ENCODE measurements at regions not wholly inside any gene's neighbourhood (a gene's known extent, or its start where the extent isn't known, plus 50 kb on each side); places are given as distances from the start of the nearest gene placed in this dataset.

GRCh38 chr15:31160297-31160696 is 58.8 kb upstream of the TRPM1 start:
- H2AFZ ChIP-seq (ENCODE audit: low read length) = no peak overlapping the region
- no peak overlapping the region for H3K4me2 ChIP-seq (ENCODE audit: insufficient read depth, low read length)
- no peak for TF ChIP-seq CTCF (IDR thresholded peaks at IDR 0.05; ENCODE audit: extremely low read depth, low read depth, low read length)
- no peaks in the 10 kb centered on the region for H3K79me2 ChIP-seq (ENCODE audit: insufficient read depth, low read length)
- H3K4me3 ChIP-seq (ENCODE audit: insufficient read depth, low read length) = no peak overlapping the region
- H3K9me3 ChIP-seq (ENCODE audit: low read depth, low read length) = no peaks in the 10 kb centered on the region
- DNase-seq (ENCODE audit: insufficient read length, low spot score, missing footprints) = peak; percentile 27
- no peaks in the 10 kb centered on the region for H3K36me3 ChIP-seq (ENCODE audit: insufficient read depth, low read length)
- no peaks in the 10 kb centered on the region for H4K20me1 ChIP-seq (ENCODE audit: insufficient read depth, low read length)
- H3K27me3 ChIP-seq (ENCODE audit: insufficient read depth, low read length) = no peaks in the 10 kb centered on the region
- H3K27ac ChIP-seq (ENCODE audit: low read depth, low read length) = no peak overlapping the region
- no peaks in the 10 kb centered on the region for H3K4me1 ChIP-seq (ENCODE audit: insufficient read depth, low read length)

GRCh38 chr15:31160740-31161495 is 59.4 kb upstream of the TRPM1 start:
- Histone ChIP-seq H3K4me3 (ENCODE audit: insufficient read depth, low read length) (no peak overlapping the region), H3K27ac (ENCODE audit: low read depth, low read length) (no peak overlapping the region), H3K79me2 (ENCODE audit: insufficient read depth, low read length) (no peaks in the 10 kb centered on the region), H4K20me1 (ENCODE audit: insufficient read depth, low read length) (no peaks in the 10 kb centered on the region), H3K9me3 (ENCODE audit: low read depth, low read length) (no peaks in the 10 kb centered on the region), H3K4me2 (ENCODE audit: insufficient read depth, low read length) (no peak overlapping the region), H3K4me1 (ENCODE audit: insufficient read depth, low read length) (no peaks in the 10 kb centered on the region), H3K36me3 (ENCODE audit: insufficient read depth, low read length) (no peaks in the 10 kb centered on the region), H2AFZ (ENCODE audit: low read length) (no peak overlapping the region), H3K27me3 (ENCODE audit: insufficient read depth, low read length) (no peaks in the 10 kb centered on the region)
- no peak for TF ChIP-seq CTCF (IDR thresholded peaks at IDR 0.05; ENCODE audit: extremely low read depth, low read depth, low read length)
- DNase-seq (ENCODE audit: insufficient read length, low spot score, missing footprints) = peak; percentile 78

- Histone ChIP-seq H2AFZ (ENCODE audit: low read length) (no peak overlapping the region), H3K79me2 (ENCODE audit: insufficient read depth, low read length) (no peaks in the 10 kb centered on the region), H3K27me3 (ENCODE audit: insufficient read depth, low read length) (no peaks in the 10 kb centered on the region), H3K4me1 (ENCODE audit: insufficient read depth, low read length) (no peaks in the 10 kb centered on the region), H3K4me2 (ENCODE audit: insufficient read depth, low read length) (no peak overlapping the region), H4K20me1 (ENCODE audit: insufficient read depth, low read length) (no peaks in the 10 kb centered on the region), H3K36me3 (ENCODE audit: insufficient read depth, low read length) (no peaks in the 10 kb centered on the region), H3K4me3 (ENCODE audit: insufficient read depth, low read length) (no peak overlapping the region), H3K9me3 (ENCODE audit: low read depth, low read length) (no peaks in the 10 kb centered on the region), H3K27ac (ENCODE audit: low read depth, low read length) (no peak overlapping the region)
- peak; percentile 15 for DNase-seq (ENCODE audit: insufficient read length, low spot score, missing footprints)
- no peak for TF ChIP-seq CTCF (IDR thresholded peaks at IDR 0.05; ENCODE audit: extremely low read depth, low read depth, low read length)
These were observed 60.4 kb upstream of the TRPM1 start for GRCh38 chr15:31161951-31162350.

DNA sequence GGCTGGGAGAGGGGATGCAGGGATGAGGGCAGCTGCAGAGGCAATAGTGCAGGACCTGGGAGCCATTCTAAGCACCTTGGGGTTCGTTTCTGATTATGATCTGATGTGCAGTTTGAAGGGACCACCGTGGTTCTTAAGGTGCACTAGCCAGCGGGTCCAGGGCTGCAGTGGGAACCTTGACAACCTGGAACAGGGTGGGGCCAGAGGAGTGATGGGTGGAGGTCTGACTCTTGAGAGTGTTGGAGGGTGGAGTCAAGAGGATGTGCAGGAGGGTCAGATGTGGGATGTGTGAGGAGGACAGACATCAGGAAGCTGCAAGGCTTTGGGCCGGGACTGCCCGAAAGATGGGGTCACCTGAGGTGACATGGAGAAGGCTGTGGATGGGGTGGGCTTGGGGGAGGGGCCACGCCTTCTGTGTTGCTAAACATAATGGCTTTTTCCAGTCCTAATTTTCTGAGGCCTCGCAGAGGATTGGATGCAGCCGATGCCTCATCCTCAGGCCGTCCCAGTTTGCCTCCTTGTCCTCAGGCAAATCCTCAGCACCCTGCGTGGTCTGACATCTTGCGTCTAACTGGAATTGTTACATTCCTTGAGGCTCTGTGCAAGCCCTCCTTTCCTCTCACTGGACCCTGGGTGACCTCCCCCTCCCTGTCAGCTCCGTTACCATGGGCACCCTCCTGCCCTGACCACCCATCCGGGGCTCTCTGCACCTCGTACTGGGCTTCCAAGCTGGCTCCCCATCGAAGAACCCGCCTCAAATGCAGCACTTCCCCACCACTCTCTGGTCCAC is 61.4 kb upstream of the TRPM1 start:
- Histone ChIP-seq H3K9me3 (ENCODE audit: low read depth, low read length) (no peaks in the 10 kb centered on the region), H3K36me3 (ENCODE audit: insufficient read depth, low read length) (no peaks in the 10 kb centered on the region), H3K4me2 (ENCODE audit: insufficient read depth, low read length) (no peak overlapping the region), H3K27ac (ENCODE audit: low read depth, low read length) (no peak overlapping the region), H3K27me3 (ENCODE audit: insufficient read depth, low read length) (no peaks in the 10 kb centered on the region), H3K79me2 (ENCODE audit: insufficient read depth, low read length) (no peaks in the 10 kb centered on the region), H3K4me3 (ENCODE audit: insufficient read depth, low read length) (no peak overlapping the region), H3K4me1 (ENCODE audit: insufficient read depth, low read length) (no peaks in the 10 kb centered on the region), H4K20me1 (ENCODE audit: insufficient read depth, low read length) (no peaks in the 10 kb centered on the region), H2AFZ (ENCODE audit: low read length) (no peak overlapping the region)
- DNase-seq (ENCODE audit: insufficient read length, low spot score, missing footprints) = peak; percentile 61
- no peak for TF ChIP-seq CTCF (IDR thresholded peaks at IDR 0.05; ENCODE audit: extremely low read depth, low read depth, low read length)
